Parathyroid adenoma (tissue), 2 donors: ENCODE measurements at regions not wholly inside any gene's neighbourhood (a gene's known extent, or its start where the extent isn't known, plus 50 kb on each side); places are given as distances from the start of the nearest gene placed in this dataset.

Experiments used
- H2AFZ ChIP-seq: fragments of 300-600 bp; sonication (generic); one replicate; pipeline ENCODE4 v1.7.0; 2017; ENCODE audit warnings: antibody characterized with exemption, mild to moderate bottlenecking
- H3K27ac ChIP-seq: fragments of 300-600 bp; sonication (generic); one replicate; pipeline ENCODE4 v1.7.0; 2017
- H3K27me3 ChIP-seq: fragments of 300-600 bp; sonication (generic); one replicate; pipeline ENCODE4 v1.7.0; 2017; ENCODE audit warnings: low read length; ENCODE audit not compliant: control insufficient read depth, insufficient read depth
- H3K36me3 ChIP-seq: fragments of 300-600 bp; sonication (generic); one replicate; pipeline ENCODE4 v1.7.0; 2017; ENCODE audit warnings: low read length; ENCODE audit not compliant: control insufficient read depth, insufficient read depth
- H3K4me1 ChIP-seq: fragments of 300-600 bp; sonication (generic); one replicate; pipeline ENCODE4 v1.7.0; 2017; ENCODE audit warnings: control low read depth
- H3K4me2 ChIP-seq: fragments of 300-600 bp; sonication (generic); one replicate; pipeline ENCODE4 v1.7.0; 2017; ENCODE audit warnings: low read length
- H3K4me3 ChIP-seq: fragments of 300-600 bp; sonication (generic); one replicate; pipeline ENCODE4 v1.7.0; 2017; ENCODE audit warnings: low read depth, low read length
- H3K79me2 ChIP-seq: fragments of 300-600 bp; sonication (generic); one replicate; pipeline ENCODE4 v1.7.0; 2017; ENCODE audit warnings: control low read depth
- H3K9ac ChIP-seq: fragments of 300-600 bp; sonication (generic); one replicate; pipeline ENCODE4 v1.7.0; 2017; ENCODE audit warnings: mild to moderate bottlenecking
- H3K9me3 ChIP-seq: fragments of 300-600 bp; sonication (generic); one replicate; pipeline ENCODE4 v1.7.0; 2017; ENCODE audit warnings: low read length; ENCODE audit not compliant: control insufficient read depth
- CTCF ChIP-seq: fragments of 300-600 bp; sonication (generic); IDR thresholded peaks from one replicate; pipeline ENCODE4 v1.7.0; 2017; ENCODE audit warnings: antibody characterized with exemption, mild to moderate bottlenecking
- donor health status: primary hyperparathyroidism.

DNA sequence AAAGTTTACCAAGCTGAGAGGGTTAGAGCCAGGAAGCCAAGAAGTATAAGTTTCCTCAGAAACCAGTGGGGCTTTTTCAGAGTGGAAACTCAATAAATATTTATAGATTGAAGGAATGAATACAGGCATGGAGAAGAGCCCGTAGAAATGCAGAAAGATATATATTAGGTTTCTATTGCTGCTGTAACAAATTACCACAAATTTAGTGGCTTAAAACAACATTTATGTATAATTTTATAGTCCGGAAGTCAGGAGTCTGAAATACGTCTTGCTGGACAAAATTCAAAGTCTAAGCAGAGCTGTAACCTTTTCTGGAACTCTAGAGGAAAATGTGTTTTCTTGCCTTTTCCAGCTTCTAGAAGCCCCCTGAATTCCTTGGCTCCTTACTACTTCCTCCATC is 107.3 kb upstream of the SEMA3D start:
- Histone ChIP-seq H3K27me3 (no peaks in the 10 kb centered on the region), H3K36me3 (no peaks in the 10 kb centered on the region), H3K9me3 (no peaks in the 10 kb centered on the region), H3K9ac (no peak overlapping the region), H2AFZ (no peak overlapping the region), H3K4me2 (no peak overlapping the region), H3K4me1 (no peaks in the 10 kb centered on the region), H3K79me2 (no peaks in the 10 kb centered on the region), H3K27ac (no peak overlapping the region), H3K4me3 (no peak overlapping the region)
- no peak for TF ChIP-seq CTCF

DNA sequence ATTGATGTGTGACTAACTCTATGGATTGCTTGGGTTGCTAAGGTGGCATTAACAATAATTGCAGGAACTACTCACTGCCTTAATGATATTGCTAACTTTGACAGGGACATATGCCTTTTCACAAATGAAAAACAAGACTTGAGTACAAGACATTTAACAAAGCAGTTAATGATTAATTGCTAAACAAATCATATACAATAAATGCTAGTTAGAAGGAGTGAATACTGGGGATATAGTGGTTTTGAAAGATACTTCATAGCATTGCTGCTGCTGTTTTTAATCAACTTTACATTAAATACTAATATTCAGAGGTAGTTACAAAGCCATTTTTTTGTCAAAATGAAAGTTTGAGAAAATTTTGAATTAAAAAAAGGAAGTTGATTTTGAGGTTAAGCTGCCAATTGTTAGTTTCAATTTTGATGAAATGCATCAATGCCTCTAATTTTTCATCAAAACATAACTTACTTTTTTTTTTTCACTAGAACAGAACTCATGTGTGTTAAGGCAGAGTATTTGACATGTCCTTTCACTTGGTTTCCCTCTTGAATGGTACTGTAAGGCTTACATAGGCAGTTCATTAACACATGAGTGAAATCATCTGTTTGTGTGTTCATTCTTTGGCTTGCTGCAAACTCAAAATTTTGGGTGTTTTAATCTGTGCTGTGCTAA is 106.2 kb upstream of the SEMA3D start:
- Histone ChIP-seq H3K4me3 (no peak overlapping the region), H3K9me3 (no peaks in the 10 kb centered on the region), H2AFZ (no peak overlapping the region), H3K9ac (no peak overlapping the region), H3K27ac (no peak overlapping the region), H3K4me2 (no peak overlapping the region), H3K79me2 (no peaks in the 10 kb centered on the region), H3K36me3 (no peaks in the 10 kb centered on the region), H3K27me3 (no peaks in the 10 kb centered on the region), H3K4me1 (no peaks in the 10 kb centered on the region)
- TF ChIP-seq CTCF, result no peak

- Histone ChIP-seq H3K9me3 (no peaks in the 10 kb centered on the region), H3K4me3 (no peak overlapping the region), H3K36me3 (no peaks in the 10 kb centered on the region), H2AFZ (no peak overlapping the region), H3K27ac (no peak overlapping the region), H3K9ac (no peak overlapping the region), H3K4me1 (no peaks in the 10 kb centered on the region), H3K27me3 (no peaks in the 10 kb centered on the region), H3K79me2 (no peaks in the 10 kb centered on the region), H3K4me2 (no peak overlapping the region)
- no peak for TF ChIP-seq CTCF
These were observed 103.4 kb upstream of the SEMA3D start for GRCh38 chr7:85290269-85290668.

DNA sequence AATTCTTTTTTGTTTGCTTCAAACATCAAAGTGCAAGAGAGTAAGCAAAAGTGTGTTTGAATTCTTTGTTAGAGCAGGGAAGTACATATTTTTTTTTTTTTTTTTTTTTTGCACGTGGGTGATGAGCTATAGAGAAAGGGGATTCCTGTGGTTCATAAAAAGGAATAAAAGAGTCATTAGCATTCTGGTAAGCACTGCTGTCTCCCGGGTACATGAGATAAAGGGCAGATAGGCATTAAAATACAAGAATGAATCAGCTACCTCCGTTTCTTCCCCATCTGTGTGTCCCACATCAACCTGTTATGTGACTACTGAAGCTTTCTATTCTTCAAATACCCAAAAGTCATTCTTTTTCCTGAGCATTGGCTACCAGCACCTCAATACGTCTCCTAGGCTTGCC is 102.4 kb upstream of the SEMA3D start:
- Histone ChIP-seq H2AFZ (no peak overlapping the region), H3K27ac (no peak overlapping the region), H3K9ac (no peak overlapping the region), H3K36me3 (no peaks in the 10 kb centered on the region), H3K4me2 (no peak overlapping the region), H3K27me3 (no peaks in the 10 kb centered on the region), H3K79me2 (no peaks in the 10 kb centered on the region), H3K9me3 (no peaks in the 10 kb centered on the region), H3K4me1 (no peaks in the 10 kb centered on the region), H3K4me3 (no peak overlapping the region)
- no peak for TF ChIP-seq CTCF

- no peaks in the 10 kb centered on the region for H3K79me2 ChIP-seq
- no peak overlapping the region for H2AFZ ChIP-seq
- no peak overlapping the region for H3K9ac ChIP-seq
- no peak for TF ChIP-seq CTCF
- no peak overlapping the region for H3K4me3 ChIP-seq
- H3K4me2 ChIP-seq, result no peak overlapping the region
- no peaks in the 10 kb centered on the region for H3K4me1 ChIP-seq
- H3K9me3 ChIP-seq, result no peaks in the 10 kb centered on the region
- H3K27ac ChIP-seq, result no peak overlapping the region
- no peaks in the 10 kb centered on the region for H3K27me3 ChIP-seq
- no peaks in the 10 kb centered on the region for H3K36me3 ChIP-seq
These were observed 100.4 kb upstream of the SEMA3D start for GRCh38 chr7:85287106-85287825.
